ENCODE measurements at regions not wholly inside any gene's neighbourhood (a gene's known extent, or its start where the extent isn't known, plus 50 kb on each side); places are given as distances from the start of the nearest gene placed in this dataset.

DNA sequence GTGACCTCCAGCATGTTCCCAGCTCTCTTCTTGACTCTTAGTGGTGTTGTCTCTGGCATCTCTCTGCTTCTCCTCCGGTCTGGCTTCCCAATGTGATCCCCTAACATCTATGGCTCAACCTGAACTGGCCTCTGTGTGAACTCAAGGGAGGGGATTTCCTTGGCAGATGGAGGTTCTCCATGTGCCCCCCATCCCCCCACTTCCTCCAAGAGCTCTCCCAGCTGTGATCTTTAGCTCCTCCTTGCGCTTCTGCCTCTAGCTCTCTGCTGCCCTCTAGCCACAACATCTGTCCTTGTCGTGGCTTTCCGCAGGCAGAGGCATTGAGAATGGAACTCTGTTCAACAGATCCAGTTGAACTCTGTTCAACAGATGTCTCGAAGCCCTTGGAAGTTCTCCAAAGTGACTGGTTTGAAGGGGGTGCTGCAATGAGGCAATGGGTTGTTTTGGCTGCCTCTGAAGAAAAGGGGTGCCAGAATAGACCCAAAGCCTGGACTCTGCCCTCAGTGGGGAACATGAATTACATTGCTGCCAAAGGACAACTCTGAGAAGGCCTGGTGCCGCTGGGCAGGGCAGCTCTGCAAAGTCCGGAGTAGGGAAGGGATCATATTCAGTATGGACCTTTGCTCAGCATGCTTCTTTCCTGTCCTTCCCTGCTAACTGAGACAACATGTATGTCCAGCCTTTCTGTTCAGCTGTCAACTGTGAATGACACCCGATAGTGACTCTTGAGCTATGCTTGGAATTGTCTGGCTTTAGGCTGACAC is 61.9 kb downstream of the ADM start (continued):
- TF ChIP-seq, protein P1, sequence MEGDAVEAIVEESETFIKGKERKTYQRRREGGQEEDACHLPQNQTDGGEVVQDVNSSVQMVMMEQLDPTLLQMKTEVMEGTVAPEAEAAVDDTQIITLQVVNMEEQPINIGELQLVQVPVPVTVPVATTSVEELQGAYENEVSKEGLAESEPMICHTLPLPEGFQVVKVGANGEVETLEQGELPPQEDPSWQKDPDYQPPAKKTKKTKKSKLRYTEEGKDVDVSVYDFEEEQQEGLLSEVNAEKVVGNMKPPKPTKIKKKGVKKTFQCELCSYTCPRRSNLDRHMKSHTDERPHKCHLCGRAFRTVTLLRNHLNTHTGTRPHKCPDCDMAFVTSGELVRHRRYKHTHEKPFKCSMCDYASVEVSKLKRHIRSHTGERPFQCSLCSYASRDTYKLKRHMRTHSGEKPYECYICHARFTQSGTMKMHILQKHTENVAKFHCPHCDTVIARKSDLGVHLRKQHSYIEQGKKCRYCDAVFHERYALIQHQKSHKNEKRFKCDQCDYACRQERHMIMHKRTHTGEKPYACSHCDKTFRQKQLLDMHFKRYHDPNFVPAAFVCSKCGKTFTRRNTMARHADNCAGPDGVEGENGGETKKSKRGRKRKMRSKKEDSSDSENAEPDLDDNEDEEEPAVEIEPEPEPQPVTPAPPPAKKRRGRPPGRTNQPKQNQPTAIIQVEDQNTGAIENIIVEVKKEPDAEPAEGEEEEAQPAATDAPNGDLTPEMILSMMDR (IDR thresholded peaks at IDR 0.05; ENCODE audit: control extremely low read depth in 1 of 3, insufficient read depth in 1 of 3, low read depth in 1 of 3, low read length in 3 of 3): peak; percentile 87 to 99 (median 87)
- TF ChIP-seq YY1 (IDR thresholded peaks at IDR 0.05; ENCODE audit: low read depth, low read length) (peak; percentile 39; the same call in 1 of the 2 replicates), RNF2 (IDR thresholded peaks at IDR 0.05; ENCODE audit: borderline replicate concordance, low read depth, low read length, missing control alignments, poor library complexity, severe bottlenecking) (no peak), BRCA1 (IDR thresholded peaks at IDR 0.05; ENCODE audit: low read depth, low read length) (no peak), TAF7 (optimal IDR thresholded peaks at IDR 0.05; ENCODE audit: borderline replicate concordance, low read depth, low read length) (peak; percentile 47), SP2 (IDR thresholded peaks at IDR 0.05; ENCODE audit: low read length) (no peak), KDM1A (IDR thresholded peaks at IDR 0.05; ENCODE audit: borderline replicate concordance, low read length) (no peak), SIN3A (conservative IDR thresholded peaks at IDR 0.05 in 1 of 2, IDR thresholded peaks at IDR 0.05 in 1 of 2; ENCODE audit: low read depth in 1 of 2, low read length in 2 of 2) (peak in 1 of 2 experiments; percentile 94; a peak in 3 of 4 replicates), POU5F1 (IDR thresholded peaks at IDR 0.05; ENCODE audit: low read depth, low read length) (no peak), CEBPB (IDR thresholded peaks at IDR 0.05; ENCODE audit: low read depth, low read length) (no peak), CTBP2 (IDR thresholded peaks at IDR 0.05; ENCODE audit: borderline replicate concordance, insufficient read depth, insufficient read length, low read length) (peak; percentile 68), TAF1 (IDR thresholded peaks at IDR 0.05; ENCODE audit: low read depth, low read length) (no peak), EGR1 (IDR thresholded peaks at IDR 0.05; ENCODE audit: borderline replicate concordance, low read depth, low read length) (no peak), CHD1 (IDR thresholded peaks at IDR 0.05; ENCODE audit: low read depth, low read length) (no peak), RBBP5 (IDR thresholded peaks at IDR 0.05; ENCODE audit: borderline replicate concordance, low read depth, low read length) (no peak), SIRT6 (IDR thresholded peaks at IDR 0.05; ENCODE audit: low read length) (no peak), CREB1 (IDR thresholded peaks at IDR 0.05) (peak; percentile 64), POLR2A (IDR thresholded peaks at IDR 0.05; ENCODE audit: control extremely low read depth in 1 of 2, low read depth in 2 of 2, low read length in 2 of 2) (no peak), KDM4A (IDR thresholded peaks at IDR 0.05; ENCODE audit: low read depth, low read length, severe bottlenecking) (no peak), TBP (IDR thresholded peaks at IDR 0.05; ENCODE audit: low read depth, low read length) (0 out of 2 replicates have a peak, but pooled peaks have one; percentile 46), SIX5 (IDR thresholded peaks at IDR 0.05; ENCODE audit: low read depth, low read length) (no peak)
